ENCODE measurements at regions not wholly inside any gene's neighbourhood (a gene's known extent, or its start where the extent isn't known, plus 50 kb on each side); places are given as distances from the start of the nearest gene placed in this dataset.
A peak's percentile ranks its signal among the peaks of the same experiment; 100 is the strongest.

- Histone ChIP-seq H3K36me3 (ENCODE audit: control insufficient read depth in 4 of 4, insufficient read depth in 4 of 4, low read length in 4 of 4) (no peaks in the 10 kb centered on the region), H3K9me3 (ENCODE audit: control insufficient read depth in 4 of 4, insufficient read depth in 3 of 4, low read length in 3 of 4) (peaks cover 0 to 3% (median 0%) of the 10 kb centered on the region in 4 donors), H3K27ac (ENCODE audit: low read depth in 1 of 2, low read length in 1 of 2) (no peak overlapping the region), H3K4me1 (ENCODE audit: control insufficient read depth in 5 of 5, insufficient read depth in 5 of 5, low read length in 5 of 5) (peaks cover 0 to 5% (median 0%) of the 10 kb centered on the region in 5 donors), H3K27me3 (ENCODE audit: control insufficient read depth in 3 of 3, insufficient read depth in 3 of 3, low read length in 2 of 3) (no peaks in the 10 kb centered on the region), H3K4me3 (no peak overlapping the region), H3K9ac (ENCODE audit: insufficient read depth in 1 of 2, low read length in 2 of 2) (no peak overlapping the region)
- ATAC-seq (ENCODE audit: insufficient read depth, low FRiP score): peak; percentile 53
- DNase-seq: no peak
- WGBS, 2 donors: 26 to 51% methylated on average over 2 of the region's 2 CpGs
- no peak for TF ChIP-seq CTCF (IDR thresholded peaks at IDR 0.05; ENCODE audit: control extremely low read depth, extremely low read depth)
Observed at GRCh38 chr13:50284540-50284939, 269.3 kb downstream of the KCNRG start.

- TF ChIP-seq CTCF (IDR thresholded peaks at IDR 0.05; ENCODE audit: control extremely low read depth, extremely low read depth): no peak
- DNase-seq: no peak
- H3K27ac ChIP-seq (ENCODE audit: low read depth in 1 of 2, low read length in 1 of 2): no peak overlapping the region
Observed at GRCh38 chr13:50285283-50285682, 270.0 kb downstream of the KCNRG start.

GRCh38 chr13:50286324-50286723 lies 271.1 kb downstream of the KCNRG start:
- no peak for TF ChIP-seq CTCF (IDR thresholded peaks at IDR 0.05; ENCODE audit: control extremely low read depth, extremely low read depth)
- DNase-seq: no peak
- Histone ChIP-seq H3K9ac (ENCODE audit: insufficient read depth in 1 of 2, low read length in 2 of 2) (no peak overlapping the region), H3K9me3 (ENCODE audit: control insufficient read depth in 4 of 4, insufficient read depth in 3 of 4, low read length in 3 of 4) (peaks cover 0 to 3% (median 0%) of the 10 kb centered on the region in 4 donors), H3K27ac (ENCODE audit: low read depth in 1 of 2, low read length in 1 of 2) (no peak overlapping the region), H3K27me3 (ENCODE audit: control insufficient read depth in 3 of 3, insufficient read depth in 3 of 3, low read length in 2 of 3) (no peaks in the 10 kb centered on the region), H3K4me3 (no peak overlapping the region), H3K36me3 (ENCODE audit: control insufficient read depth in 4 of 4, insufficient read depth in 4 of 4, low read length in 4 of 4) (no peaks in the 10 kb centered on the region), H3K4me1 (ENCODE audit: control insufficient read depth in 5 of 5, insufficient read depth in 5 of 5, low read length in 5 of 5) (peaks cover 0 to 5% (median 0%) of the 10 kb centered on the region in 5 donors)
- WGBS, 2 donors: 63 to 76% methylated on average over 3 of the region's 3 CpGs
- no peak for ATAC-seq (ENCODE audit: insufficient read depth, low FRiP score)

More at GRCh38 chr13:50285283-50285682, 270.0 kb downstream of the KCNRG start:
- no peaks in the 10 kb centered on the region for H3K27me3 ChIP-seq (ENCODE audit: control insufficient read depth in 3 of 3, insufficient read depth in 3 of 3, low read length in 2 of 3)
- peaks cover 0 to 5% (median 0%) of the 10 kb centered on the region in 5 donors for H3K4me1 ChIP-seq (ENCODE audit: control insufficient read depth in 5 of 5, insufficient read depth in 5 of 5, low read length in 5 of 5)
- H3K4me3 ChIP-seq: no peak overlapping the region
- peaks cover 0 to 3% (median 0%) of the 10 kb centered on the region in 4 donors for H3K9me3 ChIP-seq (ENCODE audit: control insufficient read depth in 4 of 4, insufficient read depth in 3 of 4, low read length in 3 of 4)
- H3K36me3 ChIP-seq (ENCODE audit: control insufficient read depth in 4 of 4, insufficient read depth in 4 of 4, low read length in 4 of 4): no peaks in the 10 kb centered on the region
- H3K9ac ChIP-seq (ENCODE audit: insufficient read depth in 1 of 2, low read length in 2 of 2): no peak overlapping the region
- ATAC-seq (ENCODE audit: insufficient read depth, low FRiP score): no peak
- 80 to 84% methylated on average over 3 of the region's 3 CpGs for WGBS, 2 donors

- no peak overlapping the region for H3K9ac ChIP-seq (ENCODE audit: insufficient read depth in 1 of 2, low read length in 2 of 2)
- H3K27ac ChIP-seq (ENCODE audit: low read depth in 1 of 2, low read length in 1 of 2): no peak overlapping the region
- H3K4me1 ChIP-seq (ENCODE audit: control insufficient read depth in 5 of 5, insufficient read depth in 5 of 5, low read length in 5 of 5): peaks cover 0 to 5% (median 0%) of the 10 kb centered on the region in 5 donors
- no peaks in the 10 kb centered on the region for H3K27me3 ChIP-seq (ENCODE audit: control insufficient read depth in 3 of 3, insufficient read depth in 3 of 3, low read length in 2 of 3)
- ATAC-seq (ENCODE audit: insufficient read depth, low FRiP score) (no peak), DNase-seq (no peak)
- WGBS, 2 donors: 41 to 71% methylated on average over 1 of the region's 1 CpG
- no peaks in the 10 kb centered on the region for H3K36me3 ChIP-seq (ENCODE audit: control insufficient read depth in 4 of 4, insufficient read depth in 4 of 4, low read length in 4 of 4)
- H3K4me3 ChIP-seq: no peak overlapping the region
- no peaks in the 10 kb centered on the region for H3K9me3 ChIP-seq (ENCODE audit: control insufficient read depth in 4 of 4, insufficient read depth in 3 of 4, low read length in 3 of 4)
- no peak for TF ChIP-seq CTCF (IDR thresholded peaks at IDR 0.05; ENCODE audit: control extremely low read depth, extremely low read depth)
Observed at GRCh38 chr13:50290186-50290585, 274.9 kb downstream of the KCNRG start.

Measured in lung (tissue), 11 donors.